GM19468 (cell line): ENCODE measurements at regions not wholly inside any gene's neighbourhood (a gene's known extent, or its start where the extent isn't known, plus 50 kb on each side); places are given as distances from the start of the nearest gene placed in this dataset.
"Not testable (repeated sequence)": the region's sequence is repeated elsewhere in the genome, so short reads cannot be mapped to it uniquely, and the experiment has no call there.

Source experiments
- ATAC-seq: cut with Tn5 transposase; IDR thresholded peaks from one replicate; pipeline ENCODE4 v1.9.1; 2021; ENCODE audit warnings: mild to moderate bottlenecking, moderate library complexity, moderate number of reproducible peaks; ENCODE audit not compliant: unreplicated experiment; ENCODE audit errors: extremely low read depth

- no peak for ATAC-seq
These were observed 471.3 kb downstream of the FGF13 start for GRCh38 chrX:138240266-138240665.

- no peak for ATAC-seq
These were observed 457.5 kb downstream of the FGF13 start for GRCh38 chrX:138254001-138254400.

- no peak for ATAC-seq
These were observed 456.1 kb downstream of the FGF13 start for GRCh38 chrX:138255373-138255772.

- ATAC-seq = not testable (repeated sequence)
These were observed 447.4 kb downstream of the FGF13 start for GRCh38 chrX:138264095-138264494.

- no peak for ATAC-seq
These were observed 440.6 kb downstream of the FGF13 start for GRCh38 chrX:138270931-138271330.

GRCh38 chrX:138282598-138283150 lies 428.8 kb downstream of the FGF13 start:
- ATAC-seq = not testable (repeated sequence)

- ATAC-seq = no peak
These were observed 424.2 kb downstream of the FGF13 start for GRCh38 chrX:138287205-138287877.

GRCh38 chrX:138294951-138295350 lies 416.6 kb downstream of the FGF13 start:
- no peak for ATAC-seq

- ATAC-seq = no peak
These were observed 413.2 kb downstream of the FGF13 start for GRCh38 chrX:138298268-138298667.

GRCh38 chrX:138345801-138346200 lies 365.7 kb downstream of the FGF13 start:
- no peak for ATAC-seq

GRCh38 chrX:138349351-138349750 lies 362.2 kb downstream of the FGF13 start:
- ATAC-seq = no peak

GRCh38 chrX:138378876-138379275 lies 332.6 kb downstream of the FGF13 start:
- ATAC-seq = no peak

- no peak for ATAC-seq
These were observed 303.4 kb downstream of the FGF13 start for GRCh38 chrX:138408101-138408500.

- no peak for ATAC-seq
These were observed 300.5 kb downstream of the FGF13 start for GRCh38 chrX:138411048-138411447.
